C4-2B (cell line): ENCODE measurements at regions not wholly inside any gene's neighbourhood (a gene's known extent, or its start where the extent isn't known, plus 50 kb on each side); places are given as distances from the start of the nearest gene placed in this dataset.

Experiments used
- H3K27ac ChIP-seq: fragments of 450-650 bp; 2 replicates; pipeline ENCODE4 v1.5.1; 2017
- CTCF ChIP-seq: fragments of 450-650 bp; conservative IDR thresholded peaks from 2 replicates; pipeline ENCODE4 v1.5.1; 2017; ENCODE audit warnings: mild to moderate bottlenecking
- ZFX ChIP-seq: fragments of 450-650 bp; IDR thresholded peaks from 2 replicates; pipeline ENCODE4 v1.6.1; 2017

- H3K27ac ChIP-seq: no peak overlapping the region
- TF ChIP-seq ZFX: no peak
- no peak for TF ChIP-seq CTCF
These were observed 165.5 kb upstream of the ACVR2A start for GRCh38 chr2:147679191-147679954.

GRCh38 chr2:147665105-147665504 lies 179.7 kb upstream of the ACVR2A start:
- H3K27ac ChIP-seq: no peak overlapping the region

GRCh38 chr2:147663962-147664361 lies 180.9 kb upstream of the ACVR2A start:
- TF ChIP-seq CTCF (no peak), ZFX (no peak)
- no peak overlapping the region for H3K27ac ChIP-seq

More at GRCh38 chr2:147665105-147665504, 179.7 kb upstream of the ACVR2A start:
- no peak for TF ChIP-seq CTCF
- no peak for TF ChIP-seq ZFX

GRCh38 chr2:147663153-147663961 lies 181.5 kb upstream of the ACVR2A start:
- H3K27ac ChIP-seq: no peak overlapping the region
- no peak for TF ChIP-seq ZFX
- TF ChIP-seq CTCF: no peak

- H3K27ac ChIP-seq: no peak overlapping the region
- TF ChIP-seq CTCF (no peak), ZFX (no peak)
These were observed 182.6 kb upstream of the ACVR2A start for GRCh38 chr2:147662221-147662620.

GRCh38 chr2:147660680-147661079 lies 184.1 kb upstream of the ACVR2A start:
- TF ChIP-seq CTCF: no peak
- H3K27ac ChIP-seq: no peak overlapping the region

GRCh38 chr2:147659051-147659450 lies 185.8 kb upstream of the ACVR2A start:
- TF ChIP-seq CTCF (no peak), ZFX (no peak)
- no peak overlapping the region for H3K27ac ChIP-seq
